H1 (cell line): ENCODE measurements at regions not wholly inside any gene's neighbourhood (a gene's known extent, or its start where the extent isn't known, plus 50 kb on each side); places are given as distances from the start of the nearest gene placed in this dataset.

Experiments used
- CTCF ChIA-PET: fragments of 300-600 bp; sonication (Branson Sonifier 250); formaldehyde crosslinking; loops from one replicate; lab custom pipeline; 2021; ENCODE audit not compliant: partially characterized antibody; lab: Charles Lee
- POLR2A ChIA-PET: fragments of 300-600 bp; sonication (Branson Sonifier 250); formaldehyde crosslinking; loops from one replicate; lab custom pipeline; 2021; ENCODE audit warnings: inconsistent platforms; ENCODE audit not compliant: partially characterized antibody; lab: Charles Lee
- DNase-seq, 2 experiments: peaks; one replicate each; pipeline versions ENCODE4 v3.0.0 to v3.0.0-alpha.2; 2010 to 2022; ENCODE audit warnings: low spot score in 2 of 2, low read depth in 1 of 2, mixed read lengths in 1 of 2
- FAIRE-seq: peaks from 2 replicates; lab custom pipeline; 2011; peaks lifted over from hg19 to GRCh38; lab: Jason Lieb, UNC
- H2AFZ ChIP-seq: 2 replicates; pipeline ENCODE4 v1.8.1; 2012; ENCODE audit warnings: low read length, inconsistent platforms
- H2AK5ac ChIP-seq: 2 replicates; pipeline ENCODE4 v1.6.1; 2013; ENCODE audit warnings: low read depth, low read length
- H2BK120ac ChIP-seq: replicated peaks from 2 replicates; pipeline ENCODE3; 2013; ENCODE audit warnings: low read depth, low read length, inconsistent platforms
- H2BK12ac ChIP-seq: 2 replicates; pipeline ENCODE4 v1.6.1; 2013; ENCODE audit warnings: low read depth, low read length
- H2BK15ac ChIP-seq: 2 replicates; pipeline ENCODE4 v1.6.1; 2013; ENCODE audit warnings: low read length
- H2BK20ac ChIP-seq: 2 replicates; pipeline ENCODE4 v1.6.1; 2013; ENCODE audit warnings: low read length
- H2BK5ac ChIP-seq: 2 replicates; pipeline ENCODE4 v1.6.1; 2013; ENCODE audit warnings: low read depth, low read length
- H3K14ac ChIP-seq: 2 replicates; pipeline ENCODE4 v1.6.1; 2013; ENCODE audit warnings: inconsistent platforms; ENCODE audit not compliant: insufficient read length
- H3K18ac ChIP-seq: 2 replicates; pipeline ENCODE4 v1.6.1; 2013; ENCODE audit warnings: low read length; ENCODE audit errors: extremely low read depth
- H3K23ac ChIP-seq: 2 replicates; pipeline ENCODE4 v1.6.1; 2013; ENCODE audit warnings: inconsistent platforms; ENCODE audit not compliant: insufficient read length
- H3K23me2 ChIP-seq: 2 replicates; pipeline ENCODE4 v1.6.1; 2013; ENCODE audit warnings: low read depth, low read length
- H3K27ac ChIP-seq: 2 replicates; pipeline ENCODE4 v1.6.1; 2011; ENCODE audit warnings: low read depth, low read length, inconsistent platforms
- H3K27me3 ChIP-seq, 4 experiments: replicated peaks in 1 of 4; 1 replicate in 1 of 4; 2 replicates in 3 of 4; pipeline versions ENCODE4 v1.6.1 to v1.8.1; 2011 to 2013; ENCODE audit warnings: low read length in 3 of 4, mild to moderate bottlenecking in 3 of 4, inconsistent platforms in 2 of 4, mixed read lengths in 2 of 4, moderate library complexity in 1 of 4; ENCODE audit not compliant: control insufficient read depth in 3 of 4, insufficient read depth in 3 of 4; ENCODE audit errors: extremely low read depth in 1 of 4
- H3K36me3 ChIP-seq, 4 experiments: 2 replicates each; pipeline versions ENCODE4 v1.6.1 to v1.8.1; 2011 to 2013; ENCODE audit warnings: mild to moderate bottlenecking in 4 of 4, low read length in 3 of 4, moderate library complexity in 2 of 4, control low read depth in 1 of 4, inconsistent platforms in 1 of 4; ENCODE audit not compliant: insufficient read depth in 4 of 4, control insufficient read depth in 2 of 4
- H3K4ac ChIP-seq: replicated peaks from 2 replicates; pipeline ENCODE3; 2013; ENCODE audit warnings: low read length, low read depth, mixed read lengths, inconsistent platforms; ENCODE audit not compliant: insufficient read length
- H3K4me1 ChIP-seq, 4 experiments: replicated peaks in 1 of 4; 1 replicate in 1 of 4; 2 replicates in 3 of 4; pipeline versions ENCODE4 v1.6.1 to v1.8.1; 2011 to 2013; ENCODE audit warnings: low read length in 3 of 4, inconsistent platforms in 2 of 4, mixed read lengths in 1 of 4; ENCODE audit not compliant: insufficient read depth in 4 of 4, control insufficient read depth in 3 of 4
- H3K4me2 ChIP-seq, 2 experiments: 2 replicates each; pipeline versions ENCODE4 v1.6.1 to v1.8.1; 2011 to 2013; ENCODE audit warnings: low read depth in 2 of 2, low read length in 2 of 2, control low read depth in 1 of 2, inconsistent platforms in 1 of 2, mild to moderate bottlenecking in 1 of 2; ENCODE audit not compliant: insufficient read depth in 1 of 2
- H3K4me3 ChIP-seq, 4 experiments: fragments of 200-600, 300-600 bp in 1 of 4; sonication (generic), shearing (Covaris generic), sonication (Bioruptor Twin) in 1 of 4; 2 replicates each; pipeline versions ENCODE4 v1.5.1 to v1.8.1; 2011 to 2016; ENCODE audit warnings: low read length in 4 of 4, low read depth in 3 of 4, control low read depth in 2 of 4, inconsistent platforms in 2 of 4, mild to moderate bottlenecking in 2 of 4, mixed read lengths in 1 of 4, moderate library complexity in 1 of 4; ENCODE audit not compliant: insufficient read depth in 2 of 4; ENCODE audit errors: extremely low read depth in 1 of 4
- H3K56ac ChIP-seq: replicated peaks from 2 replicates; pipeline ENCODE3; 2013; ENCODE audit warnings: low read depth, mild to moderate bottlenecking, mixed read lengths, low read length, inconsistent platforms; ENCODE audit not compliant: insufficient read length
- H3K79me1 ChIP-seq: 2 replicates; pipeline ENCODE4 v1.6.1; 2013; ENCODE audit warnings: low read depth, low read length, control low read depth
- H3K79me2 ChIP-seq, 2 experiments: 2 replicates each; pipeline versions ENCODE4 v1.6.1 to v1.8.1; 2012 to 2013; ENCODE audit warnings: low read length in 2 of 2, mild to moderate bottlenecking in 2 of 2, inconsistent platforms in 1 of 2; ENCODE audit not compliant: insufficient read depth in 2 of 2, control insufficient read depth in 1 of 2
- H3K9ac ChIP-seq, 4 experiments: replicated peaks in 1 of 4; 1 replicate in 1 of 4; 2 replicates in 3 of 4; pipeline versions ENCODE4 v1.6.1 to v1.8.1; 2011 to 2013; ENCODE audit warnings: low read depth in 3 of 4, low read length in 3 of 4, control low read depth in 2 of 4, mild to moderate bottlenecking in 2 of 4, moderate library complexity in 2 of 4, inconsistent platforms in 1 of 4; ENCODE audit errors: extremely low read depth in 1 of 4
- H3K9me3 ChIP-seq, 2 experiments: 2 replicates each; pipeline versions ENCODE4 v1.6.1 to v1.8.1; 2012 to 2013; ENCODE audit warnings: mild to moderate bottlenecking in 2 of 2, moderate library complexity in 2 of 2, control low read depth in 1 of 2, inconsistent platforms in 1 of 2, low read depth in 1 of 2, low read length in 1 of 2, mixed read lengths in 1 of 2; ENCODE audit not compliant: insufficient read depth in 2 of 2
- H4K20me1 ChIP-seq, 2 experiments: replicated peaks in 1 of 2; 2 replicates each; pipeline versions ENCODE3 to v1.8.1; 2011 to 2013; ENCODE audit warnings: inconsistent platforms in 2 of 2, low read length in 2 of 2, mild to moderate bottlenecking in 1 of 2; ENCODE audit not compliant: insufficient read depth in 2 of 2, control insufficient read depth in 1 of 2
- H4K5ac ChIP-seq: 2 replicates; pipeline ENCODE4 v1.6.1; 2013; ENCODE audit warnings: low read length, low read depth, mixed read lengths, inconsistent platforms; ENCODE audit not compliant: insufficient read length
- H4K8ac ChIP-seq: 2 replicates; pipeline ENCODE4 v1.8.0; 2013; ENCODE audit warnings: mild to moderate bottlenecking, moderate library complexity, low read length, inconsistent platforms; ENCODE audit not compliant: insufficient read depth; ENCODE audit errors: extremely low read depth
- H4K91ac ChIP-seq: replicated peaks from 2 replicates; pipeline ENCODE3; 2013; ENCODE audit warnings: low read length, mixed read lengths, inconsistent platforms; ENCODE audit not compliant: insufficient read length
- MAX ChIP-seq: IDR thresholded peaks from 2 replicates; pipeline ENCODE4 v1.6.1; 2012; ENCODE audit warnings: inconsistent platforms
- SAP30 ChIP-seq: fragments of 300-600 bp; sonication (generic); IDR thresholded peaks from 2 replicates; pipeline ENCODE4 v1.7.1; 2012; ENCODE audit warnings: low read length, moderate library complexity, mild to moderate bottlenecking, inconsistent platforms; ENCODE audit not compliant: insufficient read depth, insufficient replicate concordance
- WGBS, 2 experiments: shearing (Covaris generic) in 1 of 2; methylation state at CpG; one replicate each; pipeline versions ENCODE4 v1.1.6 to v1.1.7; 2013 to 2015; ENCODE audit warnings: low lambda C conversion rate in 2 of 2, mixed read lengths in 2 of 2, inconsistent platforms in 1 of 2, low coverage in 1 of 2, missing lambda C conversion rate in 1 of 2; ENCODE audit not compliant: insufficient replicate concordance in 2 of 2, insufficient coverage in 1 of 2, insufficient read length in 1 of 2; ENCODE audit errors: extremely low coverage in 1 of 2, missing lambda C conversion rate in 1 of 2; 5-methylcytosine and 5-hydroxymethylcytosine counted together

DNA sequence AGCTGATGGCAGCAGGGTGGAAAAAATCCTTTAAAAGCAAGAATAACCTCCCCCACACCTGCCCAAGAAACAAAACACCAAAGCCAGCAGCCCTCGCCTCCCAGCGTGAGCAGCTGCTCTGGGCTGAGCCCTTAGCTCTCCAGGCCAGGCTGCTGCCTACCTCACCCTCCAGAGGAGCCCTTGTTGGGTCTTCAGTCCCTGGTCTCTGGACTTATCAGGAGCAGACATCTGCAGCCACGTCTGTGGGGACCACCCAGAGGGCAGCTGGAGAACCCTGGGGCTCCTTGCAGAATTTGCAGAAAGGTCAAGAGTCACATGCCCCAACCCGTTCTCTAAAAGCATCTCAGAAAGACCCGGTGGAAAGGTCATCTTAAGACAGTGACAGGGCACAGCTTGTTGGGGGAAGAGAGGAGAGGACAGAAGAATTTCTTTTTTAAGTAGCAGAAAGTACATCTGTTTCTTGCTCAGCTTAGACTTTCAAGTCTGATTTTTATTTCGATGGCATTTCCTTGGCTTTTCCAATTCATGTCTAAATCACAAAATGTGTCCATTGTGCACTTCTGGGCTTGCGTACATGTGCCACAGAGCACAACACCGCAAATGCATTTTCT lies 425.7 kb upstream of the NFE2L3 start:
- Histone ChIP-seq H3K14ac (no peak overlapping the region), H3K79me2 (no peaks in the 10 kb centered on the region), H3K4me1 (peaks cover 0 to 12% (median 4%) of the 10 kb centered on the region in 4 experiments; a peak in 6 of 7 replicates), H3K4ac (peak overlapping the region; percentile 73), H2BK5ac (0 out of 2 replicates have a peak overlapping the region, but pooled peaks have one; percentile 2), H3K36me3 (no peaks in the 10 kb centered on the region), H3K23me2 (no peaks in the 10 kb centered on the region), H3K27ac (no peak overlapping the region), H2BK20ac (peak overlapping the region; percentile 76; the same call in 1 of the 2 replicates), H4K5ac (no peak overlapping the region), H2BK12ac (0 out of 2 replicates have a peak overlapping the region, but pooled peaks have one; percentile 35), H3K4me3 (no peak overlapping the region; a peak in 1 of 8 replicates), H4K91ac (peak overlapping the region; percentile 34), H4K8ac (no peak overlapping the region), H3K9ac (no peak overlapping the region), H3K4me2 (peak overlapping the region in 1 of 2 experiments; percentile 6; a peak in 2 of 4 replicates), H3K27me3 (no peaks in the 10 kb centered on the region), H2BK15ac (peak overlapping the region; percentile 84; the same call in 1 of the 2 replicates), H3K18ac (no peak overlapping the region), H3K56ac (no peak overlapping the region), H4K20me1 (no peaks in the 10 kb centered on the region), H2AFZ (no peak overlapping the region), H2AK5ac (no peak overlapping the region), H3K9me3 (no peaks in the 10 kb centered on the region), H2BK120ac (no peak overlapping the region), H3K79me1 (no peaks in the 10 kb centered on the region), H3K23ac (no peak overlapping the region)
- POLR2A ChIA-PET: no interaction called here
- CTCF ChIA-PET: interaction anchor here (0.6 to 1.9 kb wide), 9 partner anchors 33 to 1730 kb away, joined by 3 to 6 read pairs (median 3); no protein-coding TSS in a partner anchor
- 76% methylated on average over 8 of the region's 8 CpGs; no CpG with 5 or more reads in 1 of the 2 experiments for whole genome bisulfite sequencing, 2 experiments
- FAIRE-seq (no peak), DNase-seq (peak in 1 of 2 experiments; percentile 50)
- 0 out of 2 replicates have a peak, but pooled peaks have one; percentile 30 for TF ChIP-seq MAX
- TF ChIP-seq SAP30: no peak
